ENCODE measurements at regions not wholly inside any gene's neighbourhood (a gene's known extent, or its start where the extent isn't known, plus 50 kb on each side); places are given as distances from the start of the nearest gene placed in this dataset.

DNA sequence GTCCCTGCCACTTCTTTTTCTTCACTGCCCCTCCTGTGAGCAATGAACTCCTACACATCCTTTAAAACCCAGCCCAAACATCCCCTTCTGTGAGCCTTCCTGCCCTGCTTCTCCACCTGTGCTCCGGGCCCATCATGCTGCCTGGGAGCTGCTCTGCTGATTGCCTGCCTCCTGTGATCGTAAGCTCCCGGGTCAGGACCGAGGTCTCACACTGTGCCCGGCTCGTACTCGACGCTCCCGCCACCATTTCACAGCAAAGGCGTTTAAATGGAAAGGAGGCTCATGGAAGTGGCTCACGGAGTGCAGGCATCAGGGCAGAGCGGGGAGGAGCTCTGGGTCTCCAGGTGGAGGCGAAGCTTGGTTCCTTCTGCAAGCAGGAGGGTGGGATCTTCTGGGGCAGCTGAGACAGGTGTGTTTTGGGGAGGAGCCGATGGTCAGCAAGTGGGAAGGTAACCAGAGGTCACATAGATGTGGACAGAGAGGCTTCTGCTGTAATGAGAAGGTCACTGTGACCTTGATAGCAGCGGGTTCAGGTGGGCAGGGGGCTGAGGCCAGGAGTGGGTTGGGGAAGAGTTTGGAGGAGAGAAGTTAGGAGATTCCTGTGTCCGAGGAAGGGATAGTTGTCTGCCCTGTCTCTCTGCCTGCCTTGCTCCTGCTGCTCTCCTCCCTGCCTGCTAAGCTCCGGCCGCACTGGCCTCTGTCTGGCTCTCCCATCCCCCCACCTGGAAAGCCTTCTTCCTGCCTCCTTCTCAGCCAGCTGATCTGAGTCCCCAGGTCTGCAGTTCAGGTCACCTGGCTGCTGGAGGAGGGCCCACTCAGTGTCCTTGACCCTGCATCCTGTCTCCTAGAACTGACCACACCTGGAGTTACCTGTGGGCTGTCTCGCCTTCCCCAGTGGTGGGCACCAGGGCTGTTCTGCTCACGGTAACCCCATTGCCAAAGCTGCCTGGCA is 52.7 kb upstream of the FRMD1 start:
- no peak for DNase-seq

- DNase-seq = no peak
Measured at GRCh38 chr6:168130697-168131371, 51.8 kb upstream of the FRMD1 start.

GRCh38 chr6:168130168-168130696 is 51.2 kb upstream of the FRMD1 start:
- no peak for DNase-seq

GRCh38 chr6:168129292-168130167 is 50.5 kb upstream of the FRMD1 start:
- no peak for DNase-seq

GRCh38 chr6:168128631-168129291 is 49.7 kb upstream of the FRMD1 start:
- no peak for DNase-seq
